Heart left ventricle (tissue), 13 donors: ENCODE measurements at regions not wholly inside any gene's neighbourhood (a gene's known extent, or its start where the extent isn't known, plus 50 kb on each side); places are given as distances from the start of the nearest gene placed in this dataset.

Experiments
- CTCF ChIP-seq, 12 donors: fragments of 200-600 bp; sonication (generic) in 4 of 12; IDR thresholded peaks; one replicate each; pipeline versions ENCODE4 v1.5.0 to v1.8.0; 2018 to 2022; ENCODE audit warnings: antibody characterized with exemption in 12 of 12, mild to moderate bottlenecking in 5 of 12
- POLR2A ChIP-seq, 2 donors: fragments of 450-650 bp; IDR thresholded peaks; one replicate each; pipeline ENCODE4 v1.6.1; 2017; ENCODE audit warnings: antibody characterized with exemption in 2 of 2, mild to moderate bottlenecking in 2 of 2, moderate library complexity in 2 of 2
- donor health status: ischemic (EF 13 %, LVEDD 7.1; RV severe dilation, severe dysfunction).
- donor health status: DM: no; HTN: yes; CAD: no.
- donor health status: DM: no; HTN: no; CAD: no.
- donor health status: ischemic (EF 25% LVEDD 6.9; RV normal size, moderate dysfunction).
- donor health status: ischemic (EF 25% LVEDD 5.7; RV mildly dilated, moderate dysfunction).
- donor health status: ischemic (EF 35%, LVEDD 5.7; RV mildly dilated, moderate dysfunction).
- donor health status: nonischemic (EF 11% LVEDD 7.7; RV severe dilation, severe dysfunction).
- donor health status: DM: yes; HTN: yes; CAD: no.
- donor health status: PGD.
- donor health status: ischemic (EF 29% LVEDD 5.4; RV normal size, mild dysfunction).
- donor health status: nonischemic (EF 23%, LVEDD 6.1; RV moderate dilation, normal function).

DNA sequence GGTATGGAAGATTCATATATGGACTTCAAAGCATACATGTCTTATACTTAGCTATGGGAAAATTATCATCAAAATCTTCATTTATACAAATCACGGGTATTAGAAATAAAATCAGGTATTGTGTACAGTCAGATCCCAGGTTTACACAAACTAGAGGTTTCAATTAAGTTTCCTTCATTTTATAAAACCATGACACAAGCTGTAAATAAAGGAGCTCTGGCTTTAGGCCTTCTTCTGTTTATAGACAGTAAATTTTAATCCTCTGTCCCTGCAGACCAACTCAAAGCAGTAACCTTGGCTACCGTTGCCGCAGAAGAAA is 68.8 kb upstream of the CHD2 start:
- no peak for TF ChIP-seq POLR2A (IDR thresholded peaks at IDR 0.05)
- no peak for TF ChIP-seq CTCF (IDR thresholded peaks at IDR 0.05)
